CD14-positive monocyte (primary cell): ENCODE measurements at regions not wholly inside any gene's neighbourhood (a gene's known extent, or its start where the extent isn't known, plus 50 kb on each side); places are given as distances from the start of the nearest gene placed in this dataset.

ENCODE experiments used
- DNase-seq, 3 donors: peaks; one replicate each; pipeline ENCODE4 v3.0.0-alpha.2; 2011 to 2022
- H2AFZ ChIP-seq: 2 replicates; pipeline ENCODE4 v1.6.0; 2012; ENCODE audit warnings: mild to moderate bottlenecking, low read depth, low read length, inconsistent platforms; ENCODE audit not compliant: insufficient read depth, poor library complexity, severe bottlenecking
- H3K27ac ChIP-seq, 2 donors: 1 replicate in 1 of 2; 2 replicates in 1 of 2; pipeline ENCODE4 v1.5.1; 2012 to 2013; ENCODE audit warnings: low read length in 2 of 2, control low read depth in 1 of 2, inconsistent platforms in 1 of 2, low read depth in 1 of 2, mild to moderate bottlenecking in 1 of 2
- H3K27me3 ChIP-seq, 2 donors: one replicate each; pipeline versions ENCODE4 v1.6.0 to v1.6.1; 2011 to 2013; ENCODE audit warnings: low read length in 2 of 2; ENCODE audit not compliant: control insufficient read depth in 2 of 2, insufficient read depth in 2 of 2
- H3K36me3 ChIP-seq, 2 donors: replicated peaks in 1 of 2; 1 replicate in 1 of 2; 2 replicates in 1 of 2; pipeline versions ENCODE4 v1.5.1 to v1.6.1; 2012 to 2013; ENCODE audit warnings: low read length in 2 of 2, control low read depth in 1 of 2, inconsistent platforms in 1 of 2, mild to moderate bottlenecking in 1 of 2; ENCODE audit not compliant: insufficient read depth in 2 of 2, control insufficient read depth in 1 of 2
- H3K4me1 ChIP-seq, 2 donors: 1 replicate in 1 of 2; 2 replicates in 1 of 2; pipeline versions ENCODE4 v1.5.1 to v1.6.1; 2012 to 2013; ENCODE audit warnings: low read length in 2 of 2, control low read depth in 1 of 2, inconsistent platforms in 1 of 2, mild to moderate bottlenecking in 1 of 2, moderate library complexity in 1 of 2; ENCODE audit not compliant: insufficient read depth in 2 of 2, control insufficient read depth in 1 of 2
- H3K4me2 ChIP-seq: replicated peaks from 2 replicates; pipeline ENCODE3; 2012; ENCODE audit warnings: low read length, moderate library complexity, mild to moderate bottlenecking; ENCODE audit not compliant: poor library complexity, severe bottlenecking; ENCODE audit errors: extremely low read depth
- H3K4me3 ChIP-seq, 3 experiments: fragments of 200-600 bp in 1 of 3; sonication (generic) in 1 of 3; replicated peaks in 1 of 3; 1 replicate in 2 of 3; 2 replicates in 1 of 3; pipeline ENCODE4 v1.5.1; 2011 to 2013; ENCODE audit warnings: low read length in 3 of 3, mild to moderate bottlenecking in 3 of 3, control low read depth in 2 of 3, low read depth in 2 of 3, inconsistent platforms in 1 of 3, moderate library complexity in 1 of 3
- H3K79me2 ChIP-seq: 2 replicates; pipeline ENCODE4 v1.6.0; 2012; ENCODE audit warnings: mild to moderate bottlenecking, control low read depth, inconsistent platforms, low read length, moderate library complexity; ENCODE audit not compliant: insufficient read depth
- H3K9ac ChIP-seq: 2 replicates; pipeline ENCODE4 v1.6.0; 2017; ENCODE audit warnings: low read length, mild to moderate bottlenecking; ENCODE audit not compliant: insufficient read depth, poor library complexity, severe bottlenecking
- H3K9me3 ChIP-seq, 2 donors: replicated peaks in 1 of 2; 1 replicate in 1 of 2; 2 replicates in 1 of 2; pipeline versions ENCODE4 v1.5.1 to v1.6.1; 2012 to 2013; ENCODE audit warnings: low read length in 2 of 2, control low read depth in 1 of 2; ENCODE audit not compliant: control insufficient read depth in 1 of 2, insufficient read depth in 1 of 2
- H4K20me1 ChIP-seq: 2 replicates; pipeline ENCODE4 v1.6.0; 2012; ENCODE audit warnings: mild to moderate bottlenecking, low read length, control low read depth, moderate library complexity; ENCODE audit not compliant: insufficient read depth
- H3K27ac Mint-ChIP-seq, 7 donors: one replicate each; pipeline ENCODE4 v1.8.0; 2020; ENCODE audit warnings: mild to moderate bottlenecking in 7 of 7, mixed read lengths in 7 of 7, moderate library complexity in 6 of 7, inconsistent platforms in 2 of 7
- H3K27me3 Mint-ChIP-seq, 3 donors: one replicate each; pipeline ENCODE4 v1.8.0; 2021 to 2022; ENCODE audit warnings: low read depth in 3 of 3, mild to moderate bottlenecking in 3 of 3, mixed read lengths in 3 of 3, moderate library complexity in 3 of 3, inconsistent platforms in 1 of 3
- H3K36me3 Mint-ChIP-seq, 2 donors: one replicate each; pipeline ENCODE4 v1.8.0; 2020; ENCODE audit warnings: mixed read lengths in 2 of 2, inconsistent platforms in 1 of 2, mild to moderate bottlenecking in 1 of 2
- H3K4me1 Mint-ChIP-seq: one replicate; pipeline ENCODE4 v1.8.0; 2020; ENCODE audit warnings: mild to moderate bottlenecking, mixed read lengths
- H3K4me3 Mint-ChIP-seq, 2 donors: one replicate each; pipeline ENCODE4 v1.8.0; 2020; ENCODE audit warnings: mild to moderate bottlenecking in 2 of 2, mixed read lengths in 2 of 2, moderate library complexity in 1 of 2
- H3K9me3 Mint-ChIP-seq, 7 donors: one replicate each; pipeline ENCODE4 v1.8.0; 2020 to 2022; ENCODE audit warnings: mixed read lengths in 7 of 7, mild to moderate bottlenecking in 6 of 7, moderate library complexity in 6 of 7, inconsistent platforms in 2 of 7
- WGBS: methylation state at CpG from one replicate; pipeline ENCODE4 v1.1.5; 2013; ENCODE audit warnings: missing lambda C conversion rate; ENCODE audit not compliant: insufficient coverage; 5-methylcytosine and 5-hydroxymethylcytosine counted together
- intact Hi-C, 2 donors: fragments of 100-400 bp; cut with micrococcal nuclease; formaldehyde crosslinking; loops; one replicate each; pipeline versions ENCODE4 v1.15.0 to v1.15.1; 2023
- TF ChIP-seq, protein P1 (sequence below): fragments of 200-600 bp; IDR thresholded peaks from one replicate; pipeline ENCODE4 v1.8.0; 2022; ENCODE audit warnings: antibody characterized with exemption, mild to moderate bottlenecking

DNA sequence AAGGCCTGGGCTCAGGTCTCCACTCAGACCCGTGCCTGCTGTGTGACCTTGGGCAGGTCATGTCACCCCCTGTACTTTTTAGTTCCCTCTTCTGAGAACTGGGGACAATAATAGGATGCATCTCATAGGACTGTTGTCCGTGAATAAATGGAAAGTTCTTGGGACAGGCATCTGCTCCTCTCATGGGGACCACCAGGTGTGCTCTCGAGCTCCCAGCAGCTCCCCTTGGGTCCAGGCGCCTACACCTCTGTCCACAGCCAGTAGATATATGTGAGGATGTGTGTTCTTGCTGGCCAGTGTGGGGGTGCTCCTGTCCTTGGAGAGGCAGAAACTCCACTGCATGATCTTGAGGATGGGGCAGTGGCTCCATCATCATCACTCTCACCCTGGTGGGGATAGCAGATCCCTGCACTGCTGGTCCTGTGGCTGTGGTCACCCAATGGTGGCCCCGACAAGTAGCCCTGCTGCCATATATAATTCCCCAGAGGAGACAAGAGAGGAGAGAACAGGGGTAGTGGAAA lies 257.6 kb upstream of the TLE3 start:
- Mint-ChIP-seq H3K4me3 (no peak overlapping the region), H3K36me3 (peaks cover 2 to 4% of the 10 kb centered on the region in 2 donors), H3K27me3 (peaks cover 4 to 17% (median 5%) of the 10 kb centered on the region in 3 donors), H3K9me3 (peaks cover 0 to 2% (median 0%) of the 10 kb centered on the region in 7 donors), H3K4me1 (peaks cover 6% of the 10 kb centered on the region), H3K27ac (peak overlapping the region in 2 of 7 donors; percentile 34 to 35)
- Histone ChIP-seq H3K9ac (no peak overlapping the region), H3K4me3 (no peak overlapping the region), H4K20me1 (no peaks in the 10 kb centered on the region), H3K9me3 (no peaks in the 10 kb centered on the region), H3K36me3 (no peaks in the 10 kb centered on the region), H3K4me1 (peaks cover 3 to 6% of the 10 kb centered on the region in 2 donors), H3K79me2 (no peaks in the 10 kb centered on the region), H3K27ac (no peak overlapping the region), H3K4me2 (no peak overlapping the region), H2AFZ (no peak overlapping the region), H3K27me3 (no peaks in the 10 kb centered on the region)
- 100% methylated on average over 2 of the region's 5 CpGs for WGBS
- DNase-seq = peak in 1 of 3 donors; percentile 2
- TF ChIP-seq, protein P1, sequence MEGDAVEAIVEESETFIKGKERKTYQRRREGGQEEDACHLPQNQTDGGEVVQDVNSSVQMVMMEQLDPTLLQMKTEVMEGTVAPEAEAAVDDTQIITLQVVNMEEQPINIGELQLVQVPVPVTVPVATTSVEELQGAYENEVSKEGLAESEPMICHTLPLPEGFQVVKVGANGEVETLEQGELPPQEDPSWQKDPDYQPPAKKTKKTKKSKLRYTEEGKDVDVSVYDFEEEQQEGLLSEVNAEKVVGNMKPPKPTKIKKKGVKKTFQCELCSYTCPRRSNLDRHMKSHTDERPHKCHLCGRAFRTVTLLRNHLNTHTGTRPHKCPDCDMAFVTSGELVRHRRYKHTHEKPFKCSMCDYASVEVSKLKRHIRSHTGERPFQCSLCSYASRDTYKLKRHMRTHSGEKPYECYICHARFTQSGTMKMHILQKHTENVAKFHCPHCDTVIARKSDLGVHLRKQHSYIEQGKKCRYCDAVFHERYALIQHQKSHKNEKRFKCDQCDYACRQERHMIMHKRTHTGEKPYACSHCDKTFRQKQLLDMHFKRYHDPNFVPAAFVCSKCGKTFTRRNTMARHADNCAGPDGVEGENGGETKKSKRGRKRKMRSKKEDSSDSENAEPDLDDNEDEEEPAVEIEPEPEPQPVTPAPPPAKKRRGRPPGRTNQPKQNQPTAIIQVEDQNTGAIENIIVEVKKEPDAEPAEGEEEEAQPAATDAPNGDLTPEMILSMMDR = no peak
- intact Hi-C loops = no loop called here

DNA sequence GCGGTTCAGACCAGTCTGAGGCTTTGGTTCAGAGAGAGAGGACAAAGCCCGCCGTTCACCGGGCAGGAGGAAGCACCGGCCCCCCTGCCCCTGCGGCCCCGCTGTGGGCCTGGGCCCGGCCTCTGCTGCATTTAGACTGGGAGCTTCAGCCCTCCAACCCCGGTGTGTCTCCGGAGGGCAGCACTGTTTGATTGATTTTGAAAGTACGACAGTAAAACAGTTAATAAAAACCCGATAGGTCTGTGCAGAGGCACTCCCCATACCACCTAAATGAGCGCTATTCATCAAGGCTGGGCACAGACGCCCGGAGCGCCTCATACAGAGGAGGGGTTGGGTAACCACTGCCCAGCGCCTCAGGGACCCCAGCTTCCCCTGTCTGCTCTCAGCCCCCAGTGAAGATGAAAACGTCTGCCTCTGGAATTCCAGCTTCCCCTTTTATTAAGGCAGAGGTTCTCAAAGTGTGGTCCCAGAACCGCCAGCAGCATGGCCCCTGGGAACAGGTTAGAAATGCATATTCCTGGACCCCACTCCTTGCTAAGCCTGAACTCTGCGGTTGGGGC lies 256.7 kb upstream of the TLE3 start:
- H3K27me3 ChIP-seq = no peaks in the 10 kb centered on the region
- Mint-ChIP-seq H3K36me3 (peaks cover 2 to 4% of the 10 kb centered on the region in 2 donors), H3K4me3 (no peak overlapping the region), H3K27me3 (peaks cover 5 to 16% (median 6%) of the 10 kb centered on the region in 3 donors), H3K4me1 (peaks cover 14% of the 10 kb centered on the region), H3K9me3 (peaks cover 0 to 2% (median 0%) of the 10 kb centered on the region in 7 donors), H3K27ac (no peak overlapping the region)
- no peaks in the 10 kb centered on the region for H3K36me3 ChIP-seq
- no peak overlapping the region for H3K4me2 ChIP-seq
- intact Hi-C loops = no loop called here
- DNase-seq = peak in 2 of 3 donors; percentile 21 to 26
- no peak overlapping the region for H3K9ac ChIP-seq
- TF ChIP-seq, protein P1 = no peak
- H3K79me2 ChIP-seq = no peaks in the 10 kb centered on the region
- H3K27ac ChIP-seq = no peak overlapping the region
- no peak overlapping the region for H2AFZ ChIP-seq
- no peaks in the 10 kb centered on the region for H3K9me3 ChIP-seq
- H3K4me1 ChIP-seq = peaks cover 9 to 10% of the 10 kb centered on the region in 2 donors
- no peaks in the 10 kb centered on the region for H4K20me1 ChIP-seq
- WGBS = 54% methylated on average over 16 of the region's 20 CpGs
- H3K4me3 ChIP-seq = no peak overlapping the region
